Muscle layer of duodenum (tissue), 2 donors: ENCODE measurements at regions not wholly inside any gene's neighbourhood (a gene's known extent, or its start where the extent isn't known, plus 50 kb on each side); places are given as distances from the start of the nearest gene placed in this dataset.
"Not testable (repeated sequence)": the region's sequence is repeated elsewhere in the genome, so short reads cannot be mapped to it uniquely, and the experiment has no call there.

Source experiments
- H3K27ac ChIP-seq: one replicate; pipeline ENCODE4 v1.7.0; 2013; ENCODE audit warnings: mild to moderate bottlenecking, low read length
- H3K27me3 ChIP-seq: one replicate; pipeline ENCODE4 v1.7.0; 2013; ENCODE audit warnings: low read depth, mild to moderate bottlenecking, control low read depth, low read length
- H3K36me3 ChIP-seq, 2 donors: one replicate each; pipeline ENCODE4 v1.7.0; 2013; ENCODE audit warnings: low read length in 2 of 2, control low read depth in 1 of 2, mild to moderate bottlenecking in 1 of 2; ENCODE audit not compliant: insufficient read depth in 2 of 2, control insufficient read depth in 1 of 2
- H3K4me1 ChIP-seq, 2 donors: one replicate each; pipeline ENCODE4 v1.7.0; 2013; ENCODE audit warnings: low read length in 2 of 2, mild to moderate bottlenecking in 2 of 2, control low read depth in 1 of 2, moderate library complexity in 1 of 2; ENCODE audit not compliant: insufficient read depth in 2 of 2, control insufficient read depth in 1 of 2
- H3K4me3 ChIP-seq, 2 donors: one replicate each; pipeline ENCODE4 v1.7.0; 2013; ENCODE audit warnings: low read length in 2 of 2, low read depth in 1 of 2, mild to moderate bottlenecking in 1 of 2
- H3K9me3 ChIP-seq, 2 donors: one replicate each; pipeline ENCODE4 v1.7.0; 2013; ENCODE audit warnings: low read length in 2 of 2, control low read depth in 1 of 2, mild to moderate bottlenecking in 1 of 2; ENCODE audit not compliant: control insufficient read depth in 1 of 2
- donor health status: healthy.

DNA sequence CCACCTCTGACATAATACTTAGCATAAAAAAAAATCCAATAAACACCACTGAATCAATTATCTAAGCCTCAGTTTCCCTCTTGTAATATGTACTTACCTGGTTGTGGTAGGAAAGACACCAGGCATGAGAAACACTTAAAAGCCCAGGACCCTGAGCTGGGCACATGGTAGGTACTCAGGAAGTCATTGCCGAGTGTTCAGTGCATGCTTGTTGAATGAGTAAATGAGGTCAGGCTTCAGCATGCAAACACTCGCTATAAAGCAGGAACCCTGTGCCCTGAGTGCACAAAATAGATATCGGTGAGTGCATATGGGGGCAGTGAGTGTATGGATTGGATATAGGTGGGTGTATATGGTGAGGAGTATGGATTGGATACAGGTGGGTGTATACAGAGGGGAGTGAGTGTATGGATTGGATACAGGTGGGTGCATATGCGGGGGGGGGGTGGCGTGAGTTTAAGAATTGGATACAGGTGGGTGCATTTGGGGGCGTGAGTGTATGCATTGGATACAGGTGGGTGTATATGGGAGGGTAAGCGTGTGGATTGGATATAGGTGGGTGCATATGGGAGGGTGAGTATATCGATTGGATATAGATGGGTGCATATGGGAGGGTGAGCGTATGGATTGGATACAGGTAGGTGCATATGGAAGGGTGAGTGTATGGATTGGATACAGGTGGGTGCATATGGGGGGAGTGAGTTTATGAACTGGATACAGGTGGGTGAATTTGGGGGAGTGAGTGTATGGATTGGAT, 194.3 kb upstream of the MSX2 start:
- Histone ChIP-seq H3K4me1 (peaks cover 8 to 22% of the 10 kb centered on the region in 2 donors), H3K27ac (no peak overlapping the region), H3K4me3 (no peak overlapping the region), H3K9me3 (no peaks in the 10 kb centered on the region), H3K36me3 (no peaks in the 10 kb centered on the region), H3K27me3 (no peaks in the 10 kb centered on the region)

DNA sequence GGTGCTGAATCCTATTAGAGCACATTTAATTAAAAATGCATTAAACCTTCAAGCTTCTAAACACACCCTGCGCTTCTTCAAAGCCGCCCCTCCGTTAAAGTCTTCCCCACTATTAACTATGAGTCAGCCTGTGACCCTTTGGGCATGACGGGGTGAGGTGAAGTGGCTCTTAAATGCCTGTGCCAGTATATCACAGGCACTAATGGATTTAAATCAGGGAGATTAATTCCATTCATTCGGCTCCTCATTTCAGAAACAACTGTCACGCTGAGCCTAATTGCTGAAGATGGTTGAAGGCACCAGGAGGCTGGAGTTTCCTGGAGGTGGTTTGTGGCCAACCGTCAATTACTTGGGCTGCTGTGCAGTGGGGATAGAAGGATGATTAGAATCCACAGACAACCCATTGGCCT, 192.6 kb upstream of the MSX2 start:
- Histone ChIP-seq H3K27me3 (no peaks in the 10 kb centered on the region), H3K36me3 (no peaks in the 10 kb centered on the region), H3K4me3 (no peak overlapping the region), H3K4me1 (peaks cover 8 to 22% of the 10 kb centered on the region in 2 donors), H3K27ac (no peak overlapping the region), H3K9me3 (no peaks in the 10 kb centered on the region)

DNA sequence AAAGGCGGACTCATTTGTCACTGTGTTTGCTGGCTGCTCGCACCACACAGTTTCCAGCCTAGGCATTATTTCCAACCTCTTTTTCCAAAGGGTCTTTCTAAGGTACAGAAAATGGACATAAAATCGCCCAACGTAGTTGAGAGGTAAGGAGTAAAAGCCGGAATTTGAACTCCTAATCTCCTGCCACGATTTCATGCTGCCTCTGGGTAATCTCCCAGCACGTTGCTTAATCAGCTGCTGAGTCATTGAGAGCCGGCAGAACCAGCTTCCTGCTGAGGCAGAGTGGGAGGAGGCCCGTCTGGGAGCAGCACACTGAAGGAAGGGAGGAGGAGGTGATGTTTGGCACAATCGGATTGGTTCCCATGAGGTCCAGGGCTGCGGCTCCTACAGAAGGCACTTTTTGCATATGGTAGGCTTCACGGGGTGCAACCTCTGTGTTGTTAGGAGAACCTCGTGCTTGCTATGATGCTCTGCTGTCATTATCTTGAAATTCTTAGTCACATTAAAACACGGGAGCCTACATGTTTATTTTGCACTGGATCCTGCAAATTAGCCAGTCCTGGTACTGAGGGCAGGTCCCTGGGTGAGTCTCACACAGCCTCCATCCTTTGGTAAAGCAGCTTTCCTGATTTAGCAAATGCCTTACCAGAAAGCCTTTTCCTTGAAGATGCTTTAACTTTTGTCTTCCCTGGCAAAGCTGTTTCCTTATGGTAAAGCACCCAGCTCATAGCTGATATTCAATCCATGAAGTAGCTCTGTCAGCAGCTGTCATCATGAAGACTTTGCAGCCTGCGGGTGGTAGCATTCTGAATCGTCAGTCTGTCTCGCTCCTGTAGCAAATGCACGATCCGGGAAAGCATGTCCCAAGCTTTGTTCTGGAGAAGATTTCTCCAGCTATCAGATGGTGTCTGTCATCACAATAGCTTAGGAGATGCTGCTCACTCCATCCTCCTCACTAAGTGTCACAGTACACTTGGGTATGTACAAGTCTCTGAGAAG, 191.6 kb upstream of the MSX2 start:
- Histone ChIP-seq H3K36me3 (no peaks in the 10 kb centered on the region), H3K27ac (no peak overlapping the region), H3K27me3 (no peaks in the 10 kb centered on the region), H3K4me1 (peaks cover 8 to 22% of the 10 kb centered on the region in 2 donors), H3K4me3 (no peak overlapping the region), H3K9me3 (no peaks in the 10 kb centered on the region)

GRCh38 chr5:174533751-174534241, 190.6 kb upstream of the MSX2 start:
- Histone ChIP-seq H3K36me3 (no peaks in the 10 kb centered on the region), H3K27ac (no peak overlapping the region), H3K4me1 (peaks cover 8 to 22% of the 10 kb centered on the region in 2 donors), H3K4me3 (no peak overlapping the region), H3K9me3 (no peaks in the 10 kb centered on the region), H3K27me3 (no peaks in the 10 kb centered on the region)

DNA sequence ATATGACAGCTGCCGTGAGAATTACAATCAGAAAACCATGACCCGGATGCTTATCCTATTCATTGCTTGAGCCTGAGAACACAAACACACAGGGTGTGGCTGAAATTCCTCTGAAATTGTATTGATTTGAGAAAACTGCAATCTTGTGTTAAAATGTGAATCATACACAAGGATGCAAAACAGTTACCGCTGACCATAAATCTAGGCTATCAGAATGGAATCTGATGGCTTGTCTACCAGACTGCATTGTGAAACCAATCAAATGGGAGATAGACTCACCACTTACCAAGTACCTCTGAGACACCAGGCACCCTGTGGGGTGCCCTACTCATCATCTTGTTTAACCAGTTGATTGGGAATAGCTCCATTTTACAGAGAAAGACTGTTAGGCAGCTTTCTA, 188.7 kb upstream of the MSX2 start:
- no peaks in the 10 kb centered on the region for H3K27me3 ChIP-seq
- no peaks in the 10 kb centered on the region for H3K9me3 ChIP-seq
- H3K4me3 ChIP-seq = no peak overlapping the region
- H3K36me3 ChIP-seq = no peaks in the 10 kb centered on the region
- H3K4me1 ChIP-seq = peaks cover 8 to 22% of the 10 kb centered on the region in 2 donors
- no peak overlapping the region for H3K27ac ChIP-seq

DNA sequence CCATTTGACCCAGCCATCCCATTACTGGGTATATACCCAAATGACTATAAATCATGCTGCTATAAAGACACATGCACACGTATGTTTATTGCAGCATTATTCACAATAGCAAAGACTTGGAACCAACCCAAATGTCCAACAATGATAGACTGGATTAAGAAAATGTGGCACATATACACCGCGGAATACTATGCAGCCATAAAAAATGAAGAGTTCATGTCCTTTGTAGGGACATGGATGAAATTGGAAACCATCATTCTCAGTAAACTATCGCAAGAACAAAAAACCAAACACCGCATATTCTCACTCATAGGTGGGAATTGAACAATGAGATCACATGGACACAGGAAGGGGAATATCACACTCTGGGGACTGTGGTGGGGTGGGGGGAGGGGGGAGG, 184.6 kb upstream of the MSX2 start:
- H3K27me3 ChIP-seq, H3K4me1 ChIP-seq, H3K36me3 ChIP-seq, H3K4me3 ChIP-seq, H3K27ac ChIP-seq, H3K9me3 ChIP-seq: not testable (repeated sequence)

DNA sequence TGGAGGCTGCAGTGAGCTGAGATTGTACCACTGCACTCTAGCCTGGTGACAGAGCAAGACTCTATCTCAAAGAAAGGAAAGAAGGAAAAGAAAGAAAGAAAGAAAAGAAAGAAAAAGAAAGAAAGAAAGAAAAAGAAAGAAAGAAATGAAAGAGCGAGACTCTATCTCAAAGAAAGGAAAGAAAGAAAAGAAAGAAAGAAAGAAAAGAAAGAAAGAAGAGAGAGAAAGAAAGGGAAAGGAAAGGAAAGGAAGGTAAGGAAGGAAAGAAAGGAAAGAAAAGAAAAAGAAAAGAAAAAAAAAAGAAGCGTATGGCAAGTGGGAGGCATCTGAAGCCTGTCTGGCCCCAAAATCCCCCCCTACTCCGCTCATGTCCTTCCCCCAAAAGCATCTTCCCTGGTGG, 182.3 kb upstream of the MSX2 start:
- Histone ChIP-seq H3K36me3 (no peaks in the 10 kb centered on the region), H3K27ac (no peak overlapping the region), H3K4me1 (no peaks in the 10 kb centered on the region)

DNA sequence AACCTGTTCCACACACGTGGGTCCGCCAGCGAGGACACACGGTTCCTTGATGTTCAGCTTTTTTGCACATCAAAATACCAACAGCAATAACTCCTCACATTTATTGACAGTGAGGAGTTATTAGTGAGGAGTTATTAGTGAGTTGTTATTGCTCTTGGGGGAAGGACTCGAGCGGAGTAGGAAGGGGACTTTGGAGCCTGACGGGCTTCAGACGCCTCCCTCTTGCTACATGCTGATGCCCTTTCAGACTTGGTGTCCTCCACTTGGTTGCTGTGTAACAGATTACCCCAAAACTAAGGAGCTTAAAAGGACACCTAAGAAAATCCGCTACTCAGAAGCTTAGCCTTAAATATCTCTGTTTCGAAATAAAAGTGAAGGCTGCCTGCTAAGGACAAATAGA, 181.9 kb upstream of the MSX2 start:
- H3K4me3 ChIP-seq = no peak overlapping the region
- no peaks in the 10 kb centered on the region for H3K4me1 ChIP-seq
- no peak overlapping the region for H3K27ac ChIP-seq
- no peaks in the 10 kb centered on the region for H3K36me3 ChIP-seq
- no peaks in the 10 kb centered on the region for H3K9me3 ChIP-seq
- H3K27me3 ChIP-seq = no peaks in the 10 kb centered on the region

More for the DNA sequence above, 182.3 kb upstream of the MSX2 start:
- Histone ChIP-seq H3K27me3 (no peaks in the 10 kb centered on the region), H3K4me3 (no peak overlapping the region), H3K9me3 (no peaks in the 10 kb centered on the region)

DNA sequence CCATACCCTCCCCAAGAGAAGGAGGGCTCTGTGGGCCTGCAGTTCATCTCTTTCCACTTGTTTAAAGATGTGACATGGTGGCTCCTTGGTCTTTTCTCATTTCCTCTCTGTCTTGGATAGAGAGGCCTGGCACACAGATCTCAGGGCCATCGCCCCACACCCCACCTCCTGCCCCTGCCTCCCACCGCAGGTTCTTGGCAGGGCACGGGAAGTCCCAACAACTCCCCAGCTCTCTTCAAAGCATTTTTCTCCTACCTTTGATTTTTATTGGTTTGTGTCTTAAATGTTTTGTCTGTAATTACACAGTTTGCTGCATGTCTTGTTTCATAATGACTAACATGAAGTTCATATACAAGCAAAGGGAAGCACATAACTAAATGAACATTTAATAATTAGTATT, 178.5 kb upstream of the MSX2 start:
- Histone ChIP-seq H3K27me3 (no peaks in the 10 kb centered on the region), H3K9me3 (no peaks in the 10 kb centered on the region), H3K4me1 (no peaks in the 10 kb centered on the region), H3K4me3 (no peak overlapping the region), H3K36me3 (no peaks in the 10 kb centered on the region), H3K27ac (no peak overlapping the region)

GRCh38 chr5:174547814-174548213, 176.6 kb upstream of the MSX2 start:
- no peak overlapping the region for H3K27ac ChIP-seq
- H3K4me3 ChIP-seq = no peak overlapping the region
- no peaks in the 10 kb centered on the region for H3K36me3 ChIP-seq
- H3K27me3 ChIP-seq = no peaks in the 10 kb centered on the region
- no peaks in the 10 kb centered on the region for H3K4me1 ChIP-seq
- H3K9me3 ChIP-seq = no peaks in the 10 kb centered on the region

GRCh38 chr5:174549254-174549653, 175.1 kb upstream of the MSX2 start:
- H3K27me3 ChIP-seq = no peaks in the 10 kb centered on the region
- no peaks in the 10 kb centered on the region for H3K36me3 ChIP-seq
- H3K4me3 ChIP-seq = no peak overlapping the region
- H3K27ac ChIP-seq = no peak overlapping the region
- no peaks in the 10 kb centered on the region for H3K4me1 ChIP-seq
- no peaks in the 10 kb centered on the region for H3K9me3 ChIP-seq
